Loucy (cell line): ENCODE measurements at regions not wholly inside any gene's neighbourhood (a gene's known extent, or its start where the extent isn't known, plus 50 kb on each side); places are given as distances from the start of the nearest gene placed in this dataset.
A peak's percentile ranks its signal among the peaks of the same experiment; 100 is the strongest.

Source experiments
- H2AFZ ChIP-seq: fragments of 200-600 bp; sonication (generic); 2 replicates; pipeline ENCODE4 v1.6.0; 2016; ENCODE audit warnings: antibody characterized with exemption, mild to moderate bottlenecking, low read length, moderate library complexity
- H3F3A ChIP-seq: fragments of 200-600 bp; 2 replicates; pipeline ENCODE4 v1.6.0; 2016; ENCODE audit warnings: antibody characterized with exemption, low read depth, mild to moderate bottlenecking
- H3K27me3 ChIP-seq: fragments of 200-600 bp; sonication (generic); 2 replicates; pipeline ENCODE4 v1.6.1; 2014; ENCODE audit warnings: low read length, mild to moderate bottlenecking; ENCODE audit not compliant: insufficient read depth, poor library complexity, severe bottlenecking
- H3K36me3 ChIP-seq: fragments of 200-600 bp; sonication (generic); 2 replicates; pipeline ENCODE4 v1.6.1; 2016; ENCODE audit warnings: low read length; ENCODE audit not compliant: insufficient read depth
- H3K4me1 ChIP-seq: fragments of 200-600 bp; sonication (generic); 2 replicates; pipeline ENCODE4 v1.5.1; 2014; ENCODE audit warnings: low read length, mild to moderate bottlenecking; ENCODE audit not compliant: insufficient read depth, poor library complexity, severe bottlenecking
- H3K4me2 ChIP-seq: fragments of 200-600 bp; sonication (generic); 2 replicates; pipeline ENCODE4 v1.6.0; 2014; ENCODE audit warnings: antibody characterized with exemption, low read length, low read depth, mild to moderate bottlenecking; ENCODE audit not compliant: poor library complexity, severe bottlenecking
- H3K4me3 ChIP-seq: fragments of 200-600 bp; sonication (generic); 2 replicates; pipeline ENCODE4 v1.5.1; 2014; ENCODE audit warnings: low read length, mild to moderate bottlenecking, mixed read lengths; ENCODE audit not compliant: poor library complexity, severe bottlenecking
- H3K79me2 ChIP-seq: fragments of 200-600 bp; sonication (generic); 2 replicates; pipeline ENCODE4 v1.6.1; 2014; ENCODE audit warnings: low read length; ENCODE audit not compliant: insufficient read depth
- H3K9ac ChIP-seq: fragments of 200-600 bp; sonication (generic); 2 replicates; pipeline ENCODE4 v1.6.0; 2014; ENCODE audit warnings: mild to moderate bottlenecking, low read depth, low read length, moderate library complexity; ENCODE audit not compliant: poor library complexity, severe bottlenecking
- H3K9me2 ChIP-seq: fragments of 200-600 bp; sonication (generic); replicated peaks from 2 replicates; pipeline ENCODE4 v1.6.1; 2016; ENCODE audit warnings: low read depth, low read length, mixed read lengths
- H3K9me3 ChIP-seq: fragments of 200-600 bp; sonication (generic); 2 replicates; pipeline ENCODE4 v1.6.1; 2014; ENCODE audit warnings: mild to moderate bottlenecking, antibody characterized with exemption, low read length, low read depth; ENCODE audit not compliant: insufficient read depth
- H4K20me1 ChIP-seq: fragments of 200-600 bp; sonication (generic); 2 replicates; pipeline ENCODE4 v1.6.0; 2014; ENCODE audit warnings: antibody characterized with exemption, low read length, mild to moderate bottlenecking; ENCODE audit not compliant: insufficient read depth, poor library complexity, severe bottlenecking
- CTCF ChIP-seq: fragments of 200-600 bp; sonication (generic); conservative IDR thresholded peaks from 2 replicates; pipeline ENCODE4 v1.5.1; 2014; ENCODE audit warnings: mild to moderate bottlenecking, antibody characterized with exemption, low read length
- EZH2phosphoT487 ChIP-seq: fragments of 200-600 bp; IDR thresholded peaks from 2 replicates; pipeline ENCODE4 v1.6.1; 2018; ENCODE audit warnings: antibody characterized with exemption, mild to moderate bottlenecking, moderate library complexity, borderline replicate concordance

- no peak for TF ChIP-seq CTCF
- TF ChIP-seq EZH2phosphoT487 = no peak
Observed at GRCh38 chr5:158409507-158409906, 550.6 kb upstream of the CLINT1 start.

GRCh38 chr5:158407824-158408195, 548.9 kb upstream of the CLINT1 start:
- H3K36me3 ChIP-seq = no peaks in the 10 kb centered on the region
- no peaks in the 10 kb centered on the region for H3K27me3 ChIP-seq
- H3K9ac ChIP-seq = no peak overlapping the region
- H3K9me2 ChIP-seq = no peaks in the 10 kb centered on the region
- H3K4me2 ChIP-seq = no peak overlapping the region
- peaks cover 2% of the 10 kb centered on the region; the same call in 1 of the 2 replicates for H3K9me3 ChIP-seq
- H4K20me1 ChIP-seq = no peaks in the 10 kb centered on the region
- H3K4me1 ChIP-seq = peaks cover 5% of the 10 kb centered on the region
- no peak for TF ChIP-seq EZH2phosphoT487
- H3F3A ChIP-seq = no peaks in the 10 kb centered on the region
- no peaks in the 10 kb centered on the region for H3K79me2 ChIP-seq
- no peak overlapping the region for H2AFZ ChIP-seq
- no peak overlapping the region for H3K4me3 ChIP-seq

More at GRCh38 chr5:158409507-158409906, 550.6 kb upstream of the CLINT1 start:
- H3K4me2 ChIP-seq = no peak overlapping the region
- no peaks in the 10 kb centered on the region for H4K20me1 ChIP-seq
- no peaks in the 10 kb centered on the region for H3F3A ChIP-seq
- no peak overlapping the region for H3K4me3 ChIP-seq
- no peaks in the 10 kb centered on the region for H3K36me3 ChIP-seq
- H2AFZ ChIP-seq = peak overlapping the region; percentile 57; the same call in 1 of the 2 replicates
- no peaks in the 10 kb centered on the region for H3K79me2 ChIP-seq
- no peaks in the 10 kb centered on the region for H3K27me3 ChIP-seq
- H3K9me2 ChIP-seq = no peaks in the 10 kb centered on the region
- H3K9ac ChIP-seq = no peak overlapping the region
- peaks cover 5% of the 10 kb centered on the region for H3K4me1 ChIP-seq
- peaks cover 1% of the 10 kb centered on the region; the same call in 1 of the 2 replicates for H3K9me3 ChIP-seq

GRCh38 chr5:158406884-158407823, 548.2 kb upstream of the CLINT1 start:
- Histone ChIP-seq H3K36me3 (no peaks in the 10 kb centered on the region), H3K9me2 (no peaks in the 10 kb centered on the region), H3K27me3 (no peaks in the 10 kb centered on the region), H3K9ac (no peak overlapping the region), H4K20me1 (no peaks in the 10 kb centered on the region), H3K79me2 (no peaks in the 10 kb centered on the region), H2AFZ (no peak overlapping the region), H3K4me3 (no peak overlapping the region), H3K4me1 (peaks cover 5% of the 10 kb centered on the region), H3F3A (no peaks in the 10 kb centered on the region), H3K4me2 (no peak overlapping the region), H3K9me3 (peaks cover 2% of the 10 kb centered on the region; the same call in 1 of the 2 replicates)
- no peak for TF ChIP-seq EZH2phosphoT487
- TF ChIP-seq CTCF = no peak
